ENCODE measurements at regions not wholly inside any gene's neighbourhood (a gene's known extent, or its start where the extent isn't known, plus 50 kb on each side); places are given as distances from the start of the nearest gene placed in this dataset.

GRCh38 chr3:127081001-127081720, 98.2 kb downstream of the PLXNA1 start:
- H3K27me3 ChIP-seq (ENCODE audit: low read length): no peaks in the 10 kb centered on the region
- no peaks in the 10 kb centered on the region for H3K9me2 ChIP-seq (replicated peaks; ENCODE audit: insufficient read depth, low read length)
- no peaks in the 10 kb centered on the region for H4K20me1 ChIP-seq (ENCODE audit: low read depth, low read length)
- no peak overlapping the region for H3K4me2 ChIP-seq (ENCODE audit: low read depth, low read length, poor library complexity, severe bottlenecking)
- no peaks in the 10 kb centered on the region for H3K79me2 ChIP-seq (ENCODE audit: insufficient read depth, low read length)
- H3K9ac ChIP-seq (ENCODE audit: low read length): no peak overlapping the region
- H3K4me3 ChIP-seq (ENCODE audit: insufficient read depth, low read length, poor library complexity, severe bottlenecking): no peak overlapping the region
- H3K9me3 ChIP-seq (ENCODE audit: insufficient read depth, low read length): no peaks in the 10 kb centered on the region
- H2AFZ ChIP-seq (ENCODE audit: low read depth, low read length, severe bottlenecking): no peak overlapping the region
- no peak for TF ChIP-seq EZH2phosphoT487 (conservative IDR thresholded peaks at IDR 0.05; ENCODE audit: low read length)
- TF ChIP-seq, protein P1, sequence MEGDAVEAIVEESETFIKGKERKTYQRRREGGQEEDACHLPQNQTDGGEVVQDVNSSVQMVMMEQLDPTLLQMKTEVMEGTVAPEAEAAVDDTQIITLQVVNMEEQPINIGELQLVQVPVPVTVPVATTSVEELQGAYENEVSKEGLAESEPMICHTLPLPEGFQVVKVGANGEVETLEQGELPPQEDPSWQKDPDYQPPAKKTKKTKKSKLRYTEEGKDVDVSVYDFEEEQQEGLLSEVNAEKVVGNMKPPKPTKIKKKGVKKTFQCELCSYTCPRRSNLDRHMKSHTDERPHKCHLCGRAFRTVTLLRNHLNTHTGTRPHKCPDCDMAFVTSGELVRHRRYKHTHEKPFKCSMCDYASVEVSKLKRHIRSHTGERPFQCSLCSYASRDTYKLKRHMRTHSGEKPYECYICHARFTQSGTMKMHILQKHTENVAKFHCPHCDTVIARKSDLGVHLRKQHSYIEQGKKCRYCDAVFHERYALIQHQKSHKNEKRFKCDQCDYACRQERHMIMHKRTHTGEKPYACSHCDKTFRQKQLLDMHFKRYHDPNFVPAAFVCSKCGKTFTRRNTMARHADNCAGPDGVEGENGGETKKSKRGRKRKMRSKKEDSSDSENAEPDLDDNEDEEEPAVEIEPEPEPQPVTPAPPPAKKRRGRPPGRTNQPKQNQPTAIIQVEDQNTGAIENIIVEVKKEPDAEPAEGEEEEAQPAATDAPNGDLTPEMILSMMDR (IDR thresholded peaks at IDR 0.05; ENCODE audit: insufficient read depth, low read length, poor library complexity, severe bottlenecking): no peak
- H3K36me3 ChIP-seq (ENCODE audit: low read length): no peaks in the 10 kb centered on the region
- no peaks in the 10 kb centered on the region for H3F3A ChIP-seq (ENCODE audit: insufficient read depth)
- H3K27ac ChIP-seq (ENCODE audit: low read depth, low read length): no peak overlapping the region

GRCh38 chr3:127082066-127082465, 99.2 kb downstream of the PLXNA1 start:
- Histone ChIP-seq H3K9ac (ENCODE audit: low read length) (no peak overlapping the region), H2AFZ (ENCODE audit: low read depth, low read length, severe bottlenecking) (no peak overlapping the region), H3K9me3 (ENCODE audit: insufficient read depth, low read length) (no peaks in the 10 kb centered on the region), H3K4me2 (ENCODE audit: low read depth, low read length, poor library complexity, severe bottlenecking) (no peak overlapping the region), H3K4me3 (ENCODE audit: insufficient read depth, low read length, poor library complexity, severe bottlenecking) (no peak overlapping the region), H3K9me2 (replicated peaks; ENCODE audit: insufficient read depth, low read length) (no peaks in the 10 kb centered on the region), H3K36me3 (ENCODE audit: low read length) (no peaks in the 10 kb centered on the region), H3F3A (ENCODE audit: insufficient read depth) (no peaks in the 10 kb centered on the region), H4K20me1 (ENCODE audit: low read depth, low read length) (no peaks in the 10 kb centered on the region), H3K27me3 (ENCODE audit: low read length) (no peaks in the 10 kb centered on the region), H3K27ac (ENCODE audit: low read depth, low read length) (no peak overlapping the region), H3K79me2 (ENCODE audit: insufficient read depth, low read length) (no peaks in the 10 kb centered on the region)
- TF ChIP-seq EZH2phosphoT487 (conservative IDR thresholded peaks at IDR 0.05; ENCODE audit: low read length): no peak
- TF ChIP-seq, protein P1 (IDR thresholded peaks at IDR 0.05; ENCODE audit: insufficient read depth, low read length, poor library complexity, severe bottlenecking): no peak

GRCh38 chr3:127083778-127084397, 101.0 kb downstream of the PLXNA1 start:
- Histone ChIP-seq H4K20me1 (ENCODE audit: low read depth, low read length) (no peaks in the 10 kb centered on the region), H3K36me3 (ENCODE audit: low read length) (no peaks in the 10 kb centered on the region), H3K4me3 (ENCODE audit: insufficient read depth, low read length, poor library complexity, severe bottlenecking) (no peak overlapping the region), H3K27ac (ENCODE audit: low read depth, low read length) (no peak overlapping the region), H3K4me2 (ENCODE audit: low read depth, low read length, poor library complexity, severe bottlenecking) (no peak overlapping the region), H3K27me3 (ENCODE audit: low read length) (no peaks in the 10 kb centered on the region), H3K79me2 (ENCODE audit: insufficient read depth, low read length) (no peaks in the 10 kb centered on the region), H3F3A (ENCODE audit: insufficient read depth) (no peaks in the 10 kb centered on the region), H3K9me2 (replicated peaks; ENCODE audit: insufficient read depth, low read length) (no peaks in the 10 kb centered on the region), H2AFZ (ENCODE audit: low read depth, low read length, severe bottlenecking) (no peak overlapping the region), H3K9me3 (ENCODE audit: insufficient read depth, low read length) (no peaks in the 10 kb centered on the region), H3K9ac (ENCODE audit: low read length) (no peak overlapping the region)
- TF ChIP-seq EZH2phosphoT487 (conservative IDR thresholded peaks at IDR 0.05; ENCODE audit: low read length): no peak
- TF ChIP-seq, protein P1 (IDR thresholded peaks at IDR 0.05; ENCODE audit: insufficient read depth, low read length, poor library complexity, severe bottlenecking): no peak

Measured in SU-DHL-6 (cell line).